HCT116 (cell line): ENCODE measurements at regions not wholly inside any gene's neighbourhood (a gene's known extent, or its start where the extent isn't known, plus 50 kb on each side); places are given as distances from the start of the nearest gene placed in this dataset.

Source experiments
- ATAC-seq: fragments of 200-7000 bp; cut with Tn5 transposase; 2 replicates; pipeline ENCODE4 v1.9.1; 2020; ENCODE audit warnings: mild to moderate bottlenecking, moderate library complexity
- BruUV-seq: library from RNA; stranded (reverse); fragments of 400-500 nt; replicated peaks from 2 replicates; lab custom pipeline; 2021; lab: Mats Ljungman, UMichigan
- CTCF ChIA-PET: fragments of 300-600 bp; sonication (Branson Sonifier 250); formaldehyde crosslinking; loops from one replicate; lab custom pipeline; 2021; ENCODE audit warnings: antibody characterized with exemption; lab: Charles Lee
- POLR2A ChIA-PET: fragments of 300-600, 350-600 bp; sonication (Branson Sonifier 250); formaldehyde crosslinking; loops from one replicate; lab custom pipeline; 2021; ENCODE audit warnings: antibody characterized with exemption; lab: Charles Lee
- RAD21 ChIA-PET, 2 experiments: fragments of 300-600 bp; sonication (Branson Sonifier 250); formaldehyde crosslinking; loops; one replicate each; lab custom pipeline; 2023; ENCODE audit warnings: low total read pairs in 2 of 2; ENCODE audit not compliant: uncharacterized antibody in 2 of 2, unreplicated experiment in 2 of 2, low non-redundant PET in 1 of 2; lab: Charles Lee
- DNase-seq: peaks from one replicate; pipeline ENCODE4 v3.0.0-alpha.2; 2010; ENCODE audit warnings: low read depth, low spot score
- H2AFZ ChIP-seq: fragments of 200-600 bp; shearing (Covaris generic), sonication (generic); 2 replicates; pipeline ENCODE4 v1.6.1; 2017; ENCODE audit warnings: low read depth, mixed run types, mixed read lengths, antibody characterized with exemption, low read length; ENCODE audit not compliant: poor library complexity, severe bottlenecking
- H3K27ac ChIP-seq: 2 replicates; pipeline ENCODE4 v1.5.1; 2012; ENCODE audit warnings: low read depth, low read length
- H3K27me3 ChIP-seq: fragments of 200-600 bp; sonication (generic); 2 replicates; pipeline ENCODE4 v1.6.1; 2016; ENCODE audit warnings: mixed run types, low read length, mixed read lengths; ENCODE audit not compliant: insufficient read depth
- H3K36me3 ChIP-seq, 2 experiments: fragments of 200-500 bp in 1 of 2; fragments of 200-600 bp in 1 of 2; sonication (Bioruptor generic) in 1 of 2; sonication (generic) in 1 of 2; 2 replicates each; pipeline versions ENCODE4 v1.5.1 to v1.6.1; 2014 to 2016; ENCODE audit warnings: low read length in 2 of 2, inconsistent platforms in 1 of 2, mixed read lengths in 1 of 2, mixed run types in 1 of 2; ENCODE audit not compliant: insufficient read depth in 2 of 2, control insufficient read depth in 1 of 2
- H3K4me1 ChIP-seq, 2 experiments: fragments of 200-600 bp in 1 of 2; sonication (generic) in 1 of 2; 2 replicates each; pipeline versions ENCODE4 v1.5.1 to v1.6.1; 2012 to 2017; ENCODE audit warnings: low read length in 2 of 2, inconsistent platforms in 1 of 2, mild to moderate bottlenecking in 1 of 2, mixed read lengths in 1 of 2, mixed run types in 1 of 2, moderate library complexity in 1 of 2; ENCODE audit not compliant: insufficient read depth in 2 of 2, control insufficient read depth in 1 of 2
- H3K4me2 ChIP-seq: fragments of 200-600 bp; sonication (generic); 2 replicates; pipeline ENCODE4 v1.6.1; 2017; ENCODE audit warnings: mixed run types, low read length, mixed read lengths
- H3K4me3 ChIP-seq, 2 experiments: fragments of 200-600 bp in 1 of 2; sonication (generic) in 1 of 2; replicated peaks in 1 of 2; 2 replicates each; pipeline ENCODE4 v1.5.1; 2011 to 2016; ENCODE audit warnings: low read length in 2 of 2, control low read depth in 1 of 2, low read depth in 1 of 2, mild to moderate bottlenecking in 1 of 2, mixed read lengths in 1 of 2, mixed run types in 1 of 2
- H3K79me2 ChIP-seq: fragments of 200-600 bp; sonication (generic); 2 replicates; pipeline ENCODE4 v1.6.1; 2017; ENCODE audit warnings: mild to moderate bottlenecking, mixed run types, low read length, moderate library complexity, mixed read lengths; ENCODE audit not compliant: insufficient read depth
- H3K9ac ChIP-seq: fragments of 200-600 bp; sonication (generic); 2 replicates; pipeline ENCODE4 v1.6.1; 2016; ENCODE audit warnings: low read length, mixed read lengths
- H3K9me2 ChIP-seq: fragments of 200-600 bp; sonication (generic), shearing (Covaris generic); 2 replicates; pipeline ENCODE4 v1.6.1; 2017; ENCODE audit warnings: mixed run types, mild to moderate bottlenecking, moderate library complexity; ENCODE audit not compliant: insufficient read depth
- H3K9me3 ChIP-seq, 2 experiments: fragments of 200-500 bp in 1 of 2; fragments of 200-600 bp in 1 of 2; sonication (Bioruptor generic) in 1 of 2; sonication (generic) in 1 of 2; 2 replicates each; pipeline ENCODE4 v1.6.1; 2014 to 2017; ENCODE audit warnings: low read length in 2 of 2, mixed read lengths in 2 of 2, inconsistent platforms in 1 of 2, low read depth in 1 of 2, mild to moderate bottlenecking in 1 of 2, mixed run types in 1 of 2, moderate library complexity in 1 of 2; ENCODE audit not compliant: control insufficient read depth in 1 of 2, insufficient read depth in 1 of 2
- H4K20me1 ChIP-seq: fragments of 200-600 bp; sonication (generic), shearing (Covaris generic); 2 replicates; pipeline ENCODE4 v1.6.1; 2017; ENCODE audit warnings: mixed run types, mild to moderate bottlenecking, moderate library complexity; ENCODE audit not compliant: insufficient read depth
- CBX3 ChIP-seq: IDR thresholded peaks from 2 replicates; pipeline ENCODE4 v1.6.1; 2012; ENCODE audit warnings: low read depth
- ELF1 ChIP-seq: IDR thresholded peaks from 2 replicates; pipeline ENCODE4 v1.6.1; 2012; ENCODE audit warnings: low read depth, borderline replicate concordance
- EZH2 ChIP-seq: fragments of 200-600 bp; sonication (generic); IDR thresholded peaks from 2 replicates; pipeline ENCODE4 v1.6.1; 2017; ENCODE audit warnings: antibody characterized with exemption, mixed run types
- FOSL1 ChIP-seq: IDR thresholded peaks from 2 replicates; pipeline ENCODE4 v1.6.1; 2012; ENCODE audit warnings: low read depth
- JUND ChIP-seq: IDR thresholded peaks from 2 replicates; pipeline ENCODE4 v1.6.1; 2012
- POLR2A ChIP-seq: IDR thresholded peaks from 2 replicates; pipeline ENCODE4 v1.7.0; 2011; ENCODE audit warnings: borderline replicate concordance; ENCODE audit not compliant: insufficient read depth, insufficient read length; ENCODE audit errors: extremely low read depth
- POLR2AphosphoS5 ChIP-seq: IDR thresholded peaks from 2 replicates; pipeline ENCODE4 v1.6.1; 2011; ENCODE audit warnings: mild to moderate bottlenecking, low read depth, low read length, moderate library complexity
- RAD21 ChIP-seq: IDR thresholded peaks from 2 replicates; pipeline ENCODE4 v1.6.1; 2012; ENCODE audit warnings: low read depth, mild to moderate bottlenecking
- SIN3A ChIP-seq: IDR thresholded peaks from 2 replicates; pipeline ENCODE4 v1.6.1; 2012; ENCODE audit warnings: low read depth
- SP1 ChIP-seq: IDR thresholded peaks from 2 replicates; pipeline ENCODE4 v1.6.1; 2012; ENCODE audit warnings: low read depth
- TCF7L2 ChIP-seq: IDR thresholded peaks from 2 replicates; pipeline ENCODE4 v1.7.0; 2011; ENCODE audit warnings: borderline replicate concordance, inconsistent platforms; ENCODE audit not compliant: insufficient read depth, insufficient read length; ENCODE audit errors: extremely low read depth
- YY1 ChIP-seq: IDR thresholded peaks from 2 replicates; pipeline ENCODE4 v1.6.1; 2011; ENCODE audit warnings: low read length, low read depth, moderate library complexity, mild to moderate bottlenecking; ENCODE audit not compliant: insufficient replicate concordance; ENCODE audit errors: extremely low read depth
- ZFX ChIP-seq: fragments of 450-650 bp; IDR thresholded peaks from 2 replicates; pipeline ENCODE4 v1.6.1; 2017
- ZNF274 ChIP-seq: fragments of 200-500 bp; sonication (Bioruptor generic); IDR thresholded peaks from 2 replicates; pipeline ENCODE4 v1.6.1; 2014; ENCODE audit warnings: mild to moderate bottlenecking, low read depth, low read length, inconsistent platforms
- intact Hi-C: fragments of 100-400 bp; cut with micrococcal nuclease; formaldehyde crosslinking; loops from 2 replicates; pipeline ENCODE4 v1.10.0; 2022
- TF ChIP-seq, protein P1 (sequence below): IDR thresholded peaks from 2 replicates; pipeline ENCODE4 v1.6.1; 2012; ENCODE audit warnings: low read depth
- TF ChIP-seq, protein P2 (sequence below): IDR thresholded peaks from 2 replicates; pipeline ENCODE4 v1.6.1; 2012
- TF ChIP-seq, protein P3 (sequence below), 3 experiments: fragments of 200-600 bp in 1 of 3; sonication (generic) in 1 of 3; IDR thresholded peaks in 2 of 3; conservative IDR thresholded peaks in 1 of 3; 2 replicates each; pipeline ENCODE4 v1.5.1; 2012 to 2017; ENCODE audit warnings: low read depth in 2 of 3, low read length in 2 of 3, antibody characterized with exemption in 1 of 3, borderline replicate concordance in 1 of 3, control low read depth in 1 of 3, mild to moderate bottlenecking in 1 of 3, mixed read lengths in 1 of 3, mixed run types in 1 of 3, moderate library complexity in 1 of 3; ENCODE audit not compliant: insufficient read depth in 1 of 3
- TF ChIP-seq, protein P4 (sequence below): IDR thresholded peaks from 2 replicates; pipeline ENCODE4 v1.6.1; 2012
- TF ChIP-seq, protein P5 (sequence below): IDR thresholded peaks from 2 replicates; pipeline ENCODE4 v1.6.1; 2011; ENCODE audit warnings: mild to moderate bottlenecking, low read length, moderate library complexity; ENCODE audit not compliant: insufficient replicate concordance; ENCODE audit errors: extremely low read depth

DNA sequence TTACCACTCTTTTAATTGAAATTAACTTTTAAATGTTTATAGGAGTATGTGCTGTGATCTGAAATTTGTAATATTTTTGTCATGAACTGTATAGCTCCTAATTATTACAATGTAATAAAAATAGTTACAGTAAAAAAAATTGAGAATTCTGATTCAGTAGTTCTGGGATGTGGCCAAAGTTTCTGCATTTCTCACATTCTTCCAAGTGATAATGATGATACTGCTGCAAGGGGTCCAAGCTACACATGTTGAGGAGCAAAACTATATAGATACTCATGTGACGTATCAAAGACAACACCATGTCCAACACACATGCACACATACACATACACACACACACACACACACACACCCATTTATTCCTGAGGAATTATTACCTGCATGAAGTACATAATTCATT, 71.0 kb upstream of the FAM83B start:
- no peaks in the 10 kb centered on the region for H3K79me2 ChIP-seq
- H3K9me3 ChIP-seq: no peaks in the 10 kb centered on the region
- H3K9ac ChIP-seq: no peak overlapping the region
- H3K4me2 ChIP-seq: no peak overlapping the region
- ATAC-seq: no peak
- CTCF ChIA-PET: no interaction called here
- no peaks in the 10 kb centered on the region for H3K36me3 ChIP-seq
- RAD21 ChIA-PET: no interaction called here
- TF ChIP-seq EZH2 (no peak), CBX3 (no peak), JUND (no peak), ZFX (no peak), FOSL1 (no peak), POLR2A (no peak), TCF7L2 (no peak), ZNF274 (no peak), POLR2AphosphoS5 (no peak), SP1 (no peak), YY1 (no peak), SIN3A (no peak), RAD21 (no peak), ELF1 (no peak)
- TF ChIP-seq, protein P1, sequence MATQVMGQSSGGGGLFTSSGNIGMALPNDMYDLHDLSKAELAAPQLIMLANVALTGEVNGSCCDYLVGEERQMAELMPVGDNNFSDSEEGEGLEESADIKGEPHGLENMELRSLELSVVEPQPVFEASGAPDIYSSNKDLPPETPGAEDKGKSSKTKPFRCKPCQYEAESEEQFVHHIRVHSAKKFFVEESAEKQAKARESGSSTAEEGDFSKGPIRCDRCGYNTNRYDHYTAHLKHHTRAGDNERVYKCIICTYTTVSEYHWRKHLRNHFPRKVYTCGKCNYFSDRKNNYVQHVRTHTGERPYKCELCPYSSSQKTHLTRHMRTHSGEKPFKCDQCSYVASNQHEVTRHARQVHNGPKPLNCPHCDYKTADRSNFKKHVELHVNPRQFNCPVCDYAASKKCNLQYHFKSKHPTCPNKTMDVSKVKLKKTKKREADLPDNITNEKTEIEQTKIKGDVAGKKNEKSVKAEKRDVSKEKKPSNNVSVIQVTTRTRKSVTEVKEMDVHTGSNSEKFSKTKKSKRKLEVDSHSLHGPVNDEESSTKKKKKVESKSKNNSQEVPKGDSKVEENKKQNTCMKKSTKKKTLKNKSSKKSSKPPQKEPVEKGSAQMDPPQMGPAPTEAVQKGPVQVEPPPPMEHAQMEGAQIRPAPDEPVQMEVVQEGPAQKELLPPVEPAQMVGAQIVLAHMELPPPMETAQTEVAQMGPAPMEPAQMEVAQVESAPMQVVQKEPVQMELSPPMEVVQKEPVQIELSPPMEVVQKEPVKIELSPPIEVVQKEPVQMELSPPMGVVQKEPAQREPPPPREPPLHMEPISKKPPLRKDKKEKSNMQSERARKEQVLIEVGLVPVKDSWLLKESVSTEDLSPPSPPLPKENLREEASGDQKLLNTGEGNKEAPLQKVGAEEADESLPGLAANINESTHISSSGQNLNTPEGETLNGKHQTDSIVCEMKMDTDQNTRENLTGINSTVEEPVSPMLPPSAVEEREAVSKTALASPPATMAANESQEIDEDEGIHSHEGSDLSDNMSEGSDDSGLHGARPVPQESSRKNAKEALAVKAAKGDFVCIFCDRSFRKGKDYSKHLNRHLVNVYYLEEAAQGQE: no peak
- TF ChIP-seq, protein P2, sequence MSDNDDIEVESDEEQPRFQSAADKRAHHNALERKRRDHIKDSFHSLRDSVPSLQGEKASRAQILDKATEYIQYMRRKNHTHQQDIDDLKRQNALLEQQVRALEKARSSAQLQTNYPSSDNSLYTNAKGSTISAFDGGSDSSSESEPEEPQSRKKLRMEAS: no peak
- TF ChIP-seq, protein P3, sequence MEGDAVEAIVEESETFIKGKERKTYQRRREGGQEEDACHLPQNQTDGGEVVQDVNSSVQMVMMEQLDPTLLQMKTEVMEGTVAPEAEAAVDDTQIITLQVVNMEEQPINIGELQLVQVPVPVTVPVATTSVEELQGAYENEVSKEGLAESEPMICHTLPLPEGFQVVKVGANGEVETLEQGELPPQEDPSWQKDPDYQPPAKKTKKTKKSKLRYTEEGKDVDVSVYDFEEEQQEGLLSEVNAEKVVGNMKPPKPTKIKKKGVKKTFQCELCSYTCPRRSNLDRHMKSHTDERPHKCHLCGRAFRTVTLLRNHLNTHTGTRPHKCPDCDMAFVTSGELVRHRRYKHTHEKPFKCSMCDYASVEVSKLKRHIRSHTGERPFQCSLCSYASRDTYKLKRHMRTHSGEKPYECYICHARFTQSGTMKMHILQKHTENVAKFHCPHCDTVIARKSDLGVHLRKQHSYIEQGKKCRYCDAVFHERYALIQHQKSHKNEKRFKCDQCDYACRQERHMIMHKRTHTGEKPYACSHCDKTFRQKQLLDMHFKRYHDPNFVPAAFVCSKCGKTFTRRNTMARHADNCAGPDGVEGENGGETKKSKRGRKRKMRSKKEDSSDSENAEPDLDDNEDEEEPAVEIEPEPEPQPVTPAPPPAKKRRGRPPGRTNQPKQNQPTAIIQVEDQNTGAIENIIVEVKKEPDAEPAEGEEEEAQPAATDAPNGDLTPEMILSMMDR (IDR thresholded peaks at IDR 0.05 in 2 of 3, conservative IDR thresholded peaks at IDR 0.05 in 1 of 3; ENCODE audit: borderline replicate concordance in 1 of 3, insufficient read depth in 1 of 3, low read depth in 2 of 3, low read length in 2 of 3): no peak
- TF ChIP-seq, protein P4, sequence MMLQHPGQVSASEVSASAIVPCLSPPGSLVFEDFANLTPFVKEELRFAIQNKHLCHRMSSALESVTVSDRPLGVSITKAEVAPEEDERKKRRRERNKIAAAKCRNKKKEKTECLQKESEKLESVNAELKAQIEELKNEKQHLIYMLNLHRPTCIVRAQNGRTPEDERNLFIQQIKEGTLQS: no peak
- TF ChIP-seq, protein P5, sequence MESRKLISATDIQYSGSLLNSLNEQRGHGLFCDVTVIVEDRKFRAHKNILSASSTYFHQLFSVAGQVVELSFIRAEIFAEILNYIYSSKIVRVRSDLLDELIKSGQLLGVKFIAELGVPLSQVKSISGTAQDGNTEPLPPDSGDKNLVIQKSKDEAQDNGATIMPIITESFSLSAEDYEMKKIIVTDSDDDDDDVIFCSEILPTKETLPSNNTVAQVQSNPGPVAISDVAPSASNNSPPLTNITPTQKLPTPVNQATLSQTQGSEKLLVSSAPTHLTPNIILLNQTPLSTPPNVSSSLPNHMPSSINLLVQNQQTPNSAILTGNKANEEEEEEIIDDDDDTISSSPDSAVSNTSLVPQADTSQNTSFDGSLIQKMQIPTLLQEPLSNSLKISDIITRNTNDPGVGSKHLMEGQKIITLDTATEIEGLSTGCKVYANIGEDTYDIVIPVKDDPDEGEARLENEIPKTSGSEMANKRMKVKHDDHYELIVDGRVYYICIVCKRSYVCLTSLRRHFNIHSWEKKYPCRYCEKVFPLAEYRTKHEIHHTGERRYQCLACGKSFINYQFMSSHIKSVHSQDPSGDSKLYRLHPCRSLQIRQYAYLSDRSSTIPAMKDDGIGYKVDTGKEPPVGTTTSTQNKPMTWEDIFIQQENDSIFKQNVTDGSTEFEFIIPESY: no peak
- H3K4me1 ChIP-seq: no peaks in the 10 kb centered on the region
- DNase-seq: no peak
- no peak overlapping the region for H3K4me3 ChIP-seq
- no peak overlapping the region for H2AFZ ChIP-seq
- H3K9me2 ChIP-seq: no peaks in the 10 kb centered on the region; the same call in 1 of the 2 replicates
- intact Hi-C loops: no loop called here
- no TSS peak for BruUV-seq
- POLR2A ChIA-PET: no interaction called here
- H3K27ac ChIP-seq: no peak overlapping the region
- H4K20me1 ChIP-seq: no peaks in the 10 kb centered on the region
- no peaks in the 10 kb centered on the region for H3K27me3 ChIP-seq
